Neural cell (in vitro differentiated cells): ENCODE measurements at regions not wholly inside any gene's neighbourhood (a gene's known extent, or its start where the extent isn't known, plus 50 kb on each side); places are given as distances from the start of the nearest gene placed in this dataset.

Experiments
- H2AFZ ChIP-seq: fragments of 200-600, 300-800 bp; sonication (generic), shearing (Covaris generic); 2 replicates; pipeline ENCODE4 v1.6.0; 2014; ENCODE audit warnings: low read depth, mild to moderate bottlenecking, antibody characterized with exemption, low read length, moderate library complexity
- H3F3A ChIP-seq: fragments of 200-600 bp; shearing (Covaris generic); 2 replicates; pipeline ENCODE4 v1.6.1; 2016; ENCODE audit warnings: mild to moderate bottlenecking, moderate library complexity, mixed read lengths, antibody characterized with exemption, low read length; ENCODE audit not compliant: insufficient read depth, poor library complexity, severe bottlenecking
- H3K27ac ChIP-seq: fragments of 200-600, 300-800 bp; sonication (generic), shearing (Covaris generic); 2 replicates; pipeline ENCODE4 v1.5.1; 2014; ENCODE audit warnings: mild to moderate bottlenecking, low read length, moderate library complexity
- H3K27me3 ChIP-seq: fragments of 300-800, 200-600 bp; sonication (generic), shearing (Covaris generic); 2 replicates; pipeline ENCODE4 v1.6.0; 2014; ENCODE audit warnings: mild to moderate bottlenecking, low read depth, low read length, moderate library complexity; ENCODE audit not compliant: insufficient read depth
- H3K36me3 ChIP-seq: fragments of 300-800, 200-600 bp; sonication (generic), shearing (Covaris generic); 2 replicates; pipeline ENCODE4 v1.5.1; 2014; ENCODE audit warnings: mild to moderate bottlenecking, antibody characterized with exemption, low read length, moderate library complexity; ENCODE audit not compliant: insufficient read depth
- H3K4me2 ChIP-seq: fragments of 300-800, 200-600 bp; sonication (generic), shearing (Covaris generic); 2 replicates; pipeline ENCODE4 v1.6.0; 2014; ENCODE audit warnings: mild to moderate bottlenecking, low read length
- H3K4me3 ChIP-seq: fragments of 300-800, 200-600 bp; sonication (generic), shearing (Covaris generic); 2 replicates; pipeline ENCODE4 v1.5.1; 2014; ENCODE audit warnings: mild to moderate bottlenecking, low read length, moderate library complexity
- H3K79me2 ChIP-seq: fragments of 200-600 bp; shearing (Covaris generic); replicated peaks from 2 replicates; pipeline ENCODE4 v1.6.0; 2014; ENCODE audit warnings: mild to moderate bottlenecking, low read length, moderate library complexity; ENCODE audit not compliant: insufficient read depth
- H3K9ac ChIP-seq: fragments of 300-800, 200-600 bp; sonication (generic), shearing (Covaris generic); 2 replicates; pipeline ENCODE4 v1.6.1; 2016; ENCODE audit warnings: mild to moderate bottlenecking, low read length, mixed read lengths
- H3K9me2 ChIP-seq: fragments of 200-600 bp; shearing (Covaris generic); 2 replicates; pipeline ENCODE4 v1.6.1; 2016; ENCODE audit warnings: mild to moderate bottlenecking, low read length, mixed read lengths; ENCODE audit not compliant: insufficient read depth
- H3K9me3 ChIP-seq: fragments of 200-600, 300-800 bp; sonication (generic), shearing (Covaris generic); 2 replicates; pipeline ENCODE4 v1.6.1; 2016; ENCODE audit warnings: mild to moderate bottlenecking, mixed run types, low read length, moderate library complexity, mixed read lengths
- H4K20me1 ChIP-seq: fragments of 200-600 bp; shearing (Covaris generic); 2 replicates; pipeline ENCODE4 v1.6.1; 2016; ENCODE audit warnings: mild to moderate bottlenecking, mixed run types; ENCODE audit not compliant: insufficient read depth
- CTCF ChIP-seq: fragments of 450-650 bp; IDR thresholded peaks from 2 replicates; pipeline ENCODE4 v1.5.1; 2014; ENCODE audit warnings: antibody characterized with exemption, mild to moderate bottlenecking, moderate library complexity; ENCODE audit not compliant: poor library complexity, severe bottlenecking
- EP300 ChIP-seq: fragments of 450-650 bp; conservative IDR thresholded peaks from 2 replicates; pipeline ENCODE4 v1.6.1; 2014; ENCODE audit warnings: antibody characterized with exemption, mild to moderate bottlenecking, moderate library complexity; ENCODE audit not compliant: poor library complexity, severe bottlenecking
- EZH2 ChIP-seq: fragments of 200-600, 300-800 bp; shearing (Covaris generic), sonication (generic); IDR thresholded peaks from 2 replicates; pipeline ENCODE4 v1.6.1; 2014; ENCODE audit warnings: antibody characterized with exemption, low read length, borderline replicate concordance, mild to moderate bottlenecking; ENCODE audit not compliant: insufficient read depth, poor library complexity, severe bottlenecking
- MXI1 ChIP-seq: fragments of 450-650 bp; conservative IDR thresholded peaks from 2 replicates; pipeline ENCODE4 v1.6.1; 2014; ENCODE audit warnings: antibody characterized with exemption, mild to moderate bottlenecking; ENCODE audit not compliant: poor library complexity, severe bottlenecking
- POLR2AphosphoS5 ChIP-seq: IDR thresholded peaks from 2 replicates; pipeline ENCODE4 v1.6.1; 2012
- RAD21 ChIP-seq: fragments of 450-650 bp; conservative IDR thresholded peaks from 2 replicates; pipeline ENCODE4 v1.6.1; 2014; ENCODE audit warnings: antibody characterized with exemption, mild to moderate bottlenecking, moderate library complexity
- REST ChIP-seq: IDR thresholded peaks from 2 replicates; pipeline ENCODE4 v1.6.1; 2012; ENCODE audit warnings: borderline replicate concordance
- SMC3 ChIP-seq: fragments of 450-650 bp; conservative IDR thresholded peaks from 2 replicates; pipeline ENCODE4 v1.6.1; 2014; ENCODE audit warnings: antibody characterized with exemption, mild to moderate bottlenecking, moderate library complexity; ENCODE audit not compliant: poor library complexity
- TAF1 ChIP-seq: IDR thresholded peaks from 2 replicates; pipeline ENCODE4 v1.6.1; 2012; ENCODE audit warnings: low read depth

GRCh38 chr5:73393611-73394489 is 54.7 kb downstream of the FOXD1 start:
- Histone ChIP-seq H3K27me3 (no peaks in the 10 kb centered on the region), H4K20me1 (no peaks in the 10 kb centered on the region), H3K4me3 (no peak overlapping the region), H3K9me2 (no peaks in the 10 kb centered on the region), H2AFZ (no peak overlapping the region), H3K9me3 (no peaks in the 10 kb centered on the region), H3F3A (no peaks in the 10 kb centered on the region), H3K36me3 (no peaks in the 10 kb centered on the region), H3K79me2 (no peaks in the 10 kb centered on the region), H3K27ac (no peak overlapping the region), H3K4me2 (no peak overlapping the region), H3K9ac (no peak overlapping the region)
- no peak for TF ChIP-seq MXI1
- TF ChIP-seq REST = no peak
- no peak for TF ChIP-seq CTCF
- no peak for TF ChIP-seq RAD21
- no peak for TF ChIP-seq EZH2
- TF ChIP-seq SMC3 = no peak
- no peak for TF ChIP-seq POLR2AphosphoS5
- TF ChIP-seq TAF1 = no peak
- no peak for TF ChIP-seq EP300

GRCh38 chr5:73392775-73393174 is 55.8 kb downstream of the FOXD1 start:
- Histone ChIP-seq H3K4me2 (no peak overlapping the region), H4K20me1 (no peaks in the 10 kb centered on the region), H3K9ac (no peak overlapping the region), H3F3A (no peaks in the 10 kb centered on the region), H3K27ac (no peak overlapping the region), H3K27me3 (no peaks in the 10 kb centered on the region), H3K9me3 (no peaks in the 10 kb centered on the region), H3K9me2 (no peaks in the 10 kb centered on the region), H3K79me2 (no peaks in the 10 kb centered on the region), H3K4me3 (no peak overlapping the region), H3K36me3 (no peaks in the 10 kb centered on the region), H2AFZ (no peak overlapping the region)
- TF ChIP-seq CTCF = no peak
- TF ChIP-seq REST = no peak
- TF ChIP-seq POLR2AphosphoS5 = no peak
- no peak for TF ChIP-seq EZH2
- no peak for TF ChIP-seq SMC3
- no peak for TF ChIP-seq EP300
- TF ChIP-seq RAD21 = no peak
- TF ChIP-seq TAF1 = no peak
- TF ChIP-seq MXI1 = no peak
